ENCODE measurements at regions not wholly inside any gene's neighbourhood (a gene's known extent, or its start where the extent isn't known, plus 50 kb on each side); places are given as distances from the start of the nearest gene placed in this dataset.

DNA sequence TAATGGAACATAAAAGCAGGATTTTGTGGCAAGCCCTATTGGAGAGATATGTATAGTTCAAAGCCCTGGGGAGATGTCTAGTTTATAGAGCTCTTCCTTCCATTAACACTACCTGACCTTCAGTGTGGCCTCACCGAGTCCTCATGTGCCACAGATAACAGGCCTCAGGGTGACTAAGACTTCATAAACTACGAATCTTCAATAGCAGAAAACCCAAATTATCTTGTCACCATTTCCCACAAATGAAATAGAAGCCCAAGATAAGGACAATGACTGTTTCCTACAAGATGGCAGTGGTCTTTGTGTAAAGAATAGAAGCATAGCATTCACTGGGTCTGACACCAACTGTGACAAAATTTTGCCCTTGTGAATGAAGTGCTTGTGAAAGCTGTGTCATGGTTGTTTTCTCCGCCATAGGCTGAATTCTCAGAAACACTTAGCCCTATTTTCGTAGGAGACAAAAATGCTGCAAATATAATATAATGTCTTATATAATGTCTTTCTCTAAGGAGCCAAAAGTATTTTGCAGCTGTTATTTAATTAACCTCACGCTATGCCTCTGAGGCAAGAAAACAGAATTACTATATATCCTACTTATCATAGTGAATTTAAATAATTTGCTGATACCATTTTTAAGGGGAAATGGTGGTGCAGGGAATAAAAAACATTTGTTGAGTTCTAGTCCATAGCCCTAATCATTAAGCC lies 136.7 kb upstream of the CWC22 start:
- DNase-seq (ENCODE audit: low read depth), result no peak

DNA sequence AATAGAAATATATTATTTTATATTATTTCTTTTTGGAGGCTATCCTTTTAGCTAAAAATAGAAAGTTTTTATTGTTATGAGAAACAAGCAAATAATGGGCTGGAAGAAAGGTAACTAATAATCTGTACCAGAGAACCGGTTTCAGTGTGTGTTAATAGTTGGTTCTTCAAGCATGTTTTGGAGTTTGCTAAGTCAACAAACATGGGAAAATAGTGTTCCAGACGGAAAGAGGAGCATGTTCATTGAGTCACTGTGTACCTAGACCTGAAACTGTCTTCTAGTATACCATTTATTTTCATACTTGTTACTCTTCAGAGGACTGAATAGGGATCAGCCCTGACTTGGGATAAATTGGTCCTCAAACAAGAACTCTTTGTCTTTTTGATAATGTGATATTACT lies 134.5 kb upstream of the CWC22 start:
- DNase-seq (ENCODE audit: low read depth), result no peak

- no peak for DNase-seq (ENCODE audit: low read depth)
Measured at GRCh38 chr2:180133736-180134135, 126.6 kb upstream of the CWC22 start.

GRCh38 chr2:180130403-180130802 lies 123.3 kb upstream of the CWC22 start:
- peak; percentile 50 for DNase-seq (ENCODE audit: low read depth)

- no peak for DNase-seq (ENCODE audit: low read depth)
Measured at GRCh38 chr2:180128861-180129260, 121.8 kb upstream of the CWC22 start.

DNA sequence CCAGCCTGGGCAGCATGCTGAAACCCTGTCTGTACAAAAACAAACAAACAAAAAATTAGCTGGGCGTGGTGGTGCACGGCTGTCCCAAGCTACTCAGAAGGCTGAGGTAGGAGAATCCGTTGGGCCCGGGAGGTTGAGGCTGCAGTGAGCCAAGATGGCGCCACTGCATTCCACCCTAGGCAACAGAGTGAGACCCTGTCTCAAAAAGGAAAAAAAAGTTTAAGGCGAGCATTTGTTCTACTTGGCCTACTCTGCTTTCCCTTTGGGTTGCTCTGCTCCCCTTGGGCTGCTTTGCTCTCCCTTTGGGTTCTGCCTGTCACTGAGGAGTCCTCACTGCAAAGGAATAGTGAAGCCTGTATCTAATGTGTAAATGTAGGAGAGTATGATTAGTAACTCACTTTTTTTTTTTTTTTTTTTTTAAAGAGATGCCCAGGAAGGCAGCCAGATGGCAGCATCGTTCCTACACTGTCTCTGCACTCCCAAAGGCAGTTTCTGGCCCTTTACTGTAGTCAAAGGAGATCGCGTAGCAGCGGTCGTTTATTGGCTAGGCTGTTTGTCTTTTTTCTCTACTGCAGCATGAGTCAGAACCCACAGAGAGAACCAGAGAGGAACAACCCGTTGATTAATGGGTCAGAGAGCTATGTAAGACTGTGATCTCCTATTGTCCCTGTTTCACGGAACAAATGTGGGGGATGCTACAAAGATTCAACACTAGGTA lies 118.3 kb upstream of the CWC22 start:
- DNase-seq (ENCODE audit: low read depth), result peak; percentile 96

GRCh38 chr2:180124273-180125139 lies 117.4 kb upstream of the CWC22 start:
- DNase-seq (ENCODE audit: low read depth), result peak; percentile 65

- peak; percentile 30 for DNase-seq (ENCODE audit: low read depth)
Measured at GRCh38 chr2:180122874-180123273, 115.8 kb upstream of the CWC22 start.

GRCh38 chr2:180115675-180116074 lies 108.6 kb upstream of the CWC22 start:
- DNase-seq (ENCODE audit: low read depth), result no peak

DNA sequence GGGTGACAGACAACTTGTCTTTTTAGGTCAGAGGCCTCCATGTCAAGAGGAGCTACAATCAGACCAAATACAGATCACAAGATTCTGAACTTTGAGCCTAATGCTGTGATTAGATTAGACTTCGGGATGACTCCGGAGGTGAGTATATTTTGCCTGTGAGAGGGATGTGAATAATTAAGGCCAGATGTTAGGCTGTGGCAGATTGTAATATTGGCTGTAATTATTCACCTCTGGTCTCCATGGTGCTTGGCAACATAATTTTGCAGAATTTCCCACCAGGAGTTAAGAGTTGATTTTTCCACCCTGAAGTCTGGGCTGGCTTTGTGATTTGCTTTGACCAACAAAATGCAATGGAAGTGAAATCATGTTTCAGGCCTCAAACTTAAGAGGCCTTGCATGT lies 108.2 kb upstream of the CWC22 start:
- no peak for DNase-seq (ENCODE audit: low read depth)

GRCh38 chr2:180111901-180112300 lies 104.8 kb upstream of the CWC22 start:
- DNase-seq (ENCODE audit: low read depth), result no peak

- no peak for DNase-seq (ENCODE audit: low read depth)
Measured at GRCh38 chr2:180110469-180110868, 103.4 kb upstream of the CWC22 start.

GRCh38 chr2:180101846-180102245 lies 94.7 kb upstream of the CWC22 start:
- DNase-seq (ENCODE audit: low read depth), result peak; percentile 70

- no peak for DNase-seq (ENCODE audit: low read depth)
Measured at GRCh38 chr2:180099308-180099707, 92.2 kb upstream of the CWC22 start.

DNA sequence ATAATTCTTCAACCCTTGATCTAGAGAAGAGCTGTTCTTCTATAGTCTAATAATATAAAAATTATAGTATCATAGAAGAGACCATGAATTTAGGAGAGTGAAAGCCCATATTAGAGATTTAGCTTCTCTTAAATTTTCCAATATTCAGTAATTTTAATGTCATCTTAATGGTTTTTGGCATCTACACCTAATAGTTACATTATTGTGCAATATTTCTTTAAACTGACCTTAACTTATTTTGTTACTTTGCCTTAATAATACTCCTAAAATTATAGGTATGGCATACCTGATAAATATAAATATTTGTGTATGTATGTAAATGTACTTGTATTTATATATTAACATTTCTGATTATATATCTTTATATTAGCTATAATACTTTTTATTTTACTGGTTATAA lies 78.0 kb upstream of the CWC22 start:
- DNase-seq (ENCODE audit: low read depth), result no peak

- peak; percentile 38 for DNase-seq (ENCODE audit: low read depth)
Measured at GRCh38 chr2:180077295-180077906, 70.3 kb upstream of the CWC22 start.

DNA sequence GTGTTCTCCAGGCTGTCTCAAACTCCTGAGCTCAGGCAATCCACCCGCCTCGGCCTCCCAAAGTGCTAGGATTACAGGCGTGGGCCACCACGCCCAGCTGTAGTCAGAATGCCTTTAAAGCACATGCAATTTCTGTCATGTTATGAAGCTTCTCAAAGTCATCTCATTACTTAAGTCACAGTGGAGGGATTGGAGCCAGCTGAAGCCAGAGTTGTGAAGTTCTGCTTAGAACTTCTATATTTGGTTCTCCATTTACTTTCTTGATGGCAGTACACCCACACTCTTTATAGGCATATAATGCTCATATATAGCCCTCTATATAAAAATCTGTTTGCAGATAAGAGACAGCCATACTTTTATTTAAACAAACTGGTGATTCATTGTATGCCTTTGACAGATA lies 68.8 kb upstream of the CWC22 start:
- DNase-seq (ENCODE audit: low read depth), result no peak

- DNase-seq (ENCODE audit: low read depth), result no peak
Measured at GRCh38 chr2:180071797-180072196, 64.7 kb upstream of the CWC22 start.

- peak; percentile 21 for DNase-seq (ENCODE audit: low read depth)
Measured at GRCh38 chr2:180063494-180064092, 56.5 kb upstream of the CWC22 start.

DNA sequence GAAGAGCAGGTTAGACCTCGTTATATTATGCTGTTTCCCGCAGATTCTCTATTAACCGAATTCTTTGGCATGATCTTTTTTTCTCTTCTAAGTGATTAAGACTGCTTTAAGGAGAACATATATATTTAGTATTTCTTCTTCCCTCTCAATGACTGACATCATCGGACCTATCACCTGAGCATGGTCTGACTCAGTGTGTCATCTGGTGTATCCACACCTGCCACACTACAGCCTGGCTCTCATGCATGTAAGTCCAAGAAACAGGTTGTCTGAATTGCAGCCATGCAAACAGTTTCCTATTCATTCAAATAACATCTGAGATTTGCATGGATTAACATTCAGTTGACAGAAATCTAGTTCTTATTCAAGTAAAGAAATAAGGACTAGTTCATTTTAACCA lies 55.1 kb upstream of the CWC22 start:
- no peak for DNase-seq (ENCODE audit: low read depth)

DNA sequence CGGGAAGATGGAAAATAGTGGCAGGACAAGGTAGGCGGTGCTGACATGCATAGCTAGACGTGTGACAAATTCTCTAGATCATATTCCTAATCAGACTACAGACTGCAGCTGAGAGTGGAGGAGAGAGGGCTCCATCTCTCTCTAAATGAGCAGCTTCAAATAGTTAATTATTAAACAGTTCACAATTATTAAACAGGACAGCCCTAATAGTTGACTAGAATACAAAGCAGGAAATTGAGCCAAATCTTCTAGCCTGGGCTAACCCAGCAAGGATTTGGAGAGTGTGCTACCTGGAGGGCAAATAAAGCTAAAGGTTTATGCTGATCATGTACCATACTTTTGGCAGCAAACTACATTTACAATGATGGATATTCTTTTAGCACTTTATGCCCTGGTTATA lies 54.4 kb upstream of the CWC22 start:
- DNase-seq (ENCODE audit: low read depth), result no peak

DNA sequence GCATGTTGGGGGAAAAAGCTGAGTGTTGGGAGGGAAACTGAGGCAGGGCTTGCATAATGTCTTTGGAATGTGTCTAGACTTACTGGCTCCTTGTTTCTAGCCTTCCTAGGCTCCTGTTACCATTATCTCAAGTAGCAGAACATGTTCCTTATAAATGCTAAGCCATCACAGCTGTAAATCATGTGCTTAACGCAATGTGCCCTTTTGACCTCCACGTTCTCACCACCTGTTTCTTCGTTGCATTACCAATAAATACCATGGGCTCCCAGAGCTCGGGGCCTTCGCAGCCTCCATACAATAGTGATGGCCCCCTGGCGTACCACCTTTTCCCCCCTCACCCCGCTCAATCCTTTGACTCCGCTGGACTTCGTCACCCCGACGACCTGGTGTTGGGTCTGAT lies 54.0 kb upstream of the CWC22 start:
- no peak for DNase-seq (ENCODE audit: low read depth)
